Left ventricle myocardium inferior (tissue), 1 donor: ENCODE measurements at regions not wholly inside any gene's neighbourhood (a gene's known extent, or its start where the extent isn't known, plus 50 kb on each side); places are given as distances from the start of the nearest gene placed in this dataset.

ENCODE experiments used
- DNase-seq: peaks from one replicate; pipeline ENCODE4 v3.0.0-alpha.2; 2020
- H3K27ac ChIP-seq: fragments of 200-600 bp; replicated peaks from 2 replicates; pipeline ENCODE4 v1.8.0; 2021
- H3K27me3 ChIP-seq: fragments of 200-600 bp; 2 replicates; pipeline ENCODE4 v1.8.0; 2021; ENCODE audit warnings: low read depth
- H3K36me3 ChIP-seq: fragments of 200-600 bp; 2 replicates; pipeline ENCODE4 v1.8.0; 2021
- H3K4me1 ChIP-seq: fragments of 200-600 bp; 2 replicates; pipeline ENCODE4 v1.8.0; 2021
- H3K4me3 ChIP-seq: fragments of 200-600 bp; 2 replicates; pipeline ENCODE4 v1.8.0; 2021; ENCODE audit warnings: mild to moderate bottlenecking, moderate library complexity
- H3K9me3 ChIP-seq: fragments of 200-600 bp; replicated peaks from 2 replicates; pipeline ENCODE4 v1.8.0; 2021
- CTCF ChIP-seq: fragments of 200-600 bp; IDR thresholded peaks from 2 replicates; pipeline ENCODE4 v1.8.0; 2021; ENCODE audit warnings: antibody characterized with exemption, mild to moderate bottlenecking, borderline replicate concordance
- intact Hi-C: fragments of 100-400 bp; cut with micrococcal nuclease; formaldehyde crosslinking; loops from one replicate; pipeline ENCODE4 v1.11.0; 2022
- donor health status: DM: no; HTN: yes; CAD: no; lungs with severe emphysema.

DNA sequence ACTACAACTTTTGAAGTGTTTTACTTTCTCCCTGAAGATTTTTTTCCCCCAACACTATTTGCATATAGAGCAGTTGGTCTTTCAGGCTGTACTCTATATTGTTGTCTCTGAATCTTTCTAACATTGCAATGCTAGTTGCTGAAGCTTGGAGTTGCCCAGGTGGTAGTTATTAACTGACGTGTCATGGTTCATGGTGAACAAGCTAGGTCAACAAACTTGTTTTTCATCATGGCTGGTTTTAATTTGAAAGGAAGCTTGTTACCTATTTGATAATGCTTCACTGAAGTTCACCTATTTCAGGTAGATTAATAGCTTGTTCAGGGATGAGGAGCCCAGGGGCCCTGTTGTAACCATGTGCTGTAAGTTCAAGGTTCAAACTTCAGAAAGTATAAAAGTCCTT is 158.8 kb upstream of the ZEB2 start:
- Histone ChIP-seq H3K27ac (no peak overlapping the region), H3K4me1 (no peaks in the 10 kb centered on the region), H3K4me3 (no peak overlapping the region), H3K9me3 (no peaks in the 10 kb centered on the region), H3K36me3 (no peaks in the 10 kb centered on the region), H3K27me3 (no peaks in the 10 kb centered on the region)
- TF ChIP-seq CTCF = no peak
- no peak for DNase-seq
- intact Hi-C loops = no loop called here

DNA sequence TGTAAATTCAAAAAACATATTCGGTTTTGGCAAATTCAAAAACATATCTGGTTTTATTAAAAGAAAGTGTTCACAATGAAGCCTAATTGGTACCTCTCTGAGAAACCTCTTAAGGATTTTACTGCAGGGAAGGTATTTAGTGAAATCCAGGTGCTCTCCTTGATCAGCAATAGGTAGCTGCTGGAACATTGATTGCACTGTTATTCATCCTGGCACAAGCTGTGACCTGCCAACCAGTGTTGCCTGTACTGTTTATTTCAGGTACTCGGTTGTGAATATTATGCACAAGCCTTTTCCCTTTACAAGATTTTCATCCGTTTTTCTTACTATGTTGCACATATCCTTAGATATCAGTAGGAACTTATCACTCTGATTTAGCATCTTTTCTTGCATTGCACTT is 155.8 kb upstream of the ZEB2 start:
- H3K36me3 ChIP-seq = no peaks in the 10 kb centered on the region
- H3K4me1 ChIP-seq = no peaks in the 10 kb centered on the region
- TF ChIP-seq CTCF = no peak
- H3K4me3 ChIP-seq = no peak overlapping the region
- H3K27me3 ChIP-seq = no peaks in the 10 kb centered on the region
- no peak overlapping the region for H3K27ac ChIP-seq
- H3K9me3 ChIP-seq = no peaks in the 10 kb centered on the region
- no peak for DNase-seq
- intact Hi-C loops = no loop called here

DNA sequence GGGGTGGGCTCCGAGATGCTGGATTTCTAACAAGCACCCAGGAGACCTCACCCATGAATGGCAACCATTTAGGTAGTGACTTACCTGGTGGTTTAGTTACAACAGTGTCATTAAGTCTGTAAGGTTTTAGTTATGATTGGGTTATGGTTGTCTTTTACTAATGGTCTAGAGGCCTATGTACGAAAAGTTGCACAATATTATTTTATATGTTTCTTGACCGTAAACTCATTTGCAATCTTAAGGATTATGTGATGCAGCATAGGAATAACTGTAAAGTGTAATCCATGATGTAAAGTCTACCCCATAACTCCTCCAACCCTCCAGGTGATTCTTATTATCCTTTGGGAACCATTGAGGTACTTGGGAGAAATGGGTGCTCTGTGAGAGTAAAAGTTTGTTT is 155.4 kb upstream of the ZEB2 start:
- no peak for DNase-seq
- no peaks in the 10 kb centered on the region for H3K9me3 ChIP-seq
- H3K27ac ChIP-seq = no peak overlapping the region
- H3K4me3 ChIP-seq = no peak overlapping the region
- H3K4me1 ChIP-seq = no peaks in the 10 kb centered on the region
- TF ChIP-seq CTCF = no peak
- no peaks in the 10 kb centered on the region for H3K27me3 ChIP-seq
- no peaks in the 10 kb centered on the region for H3K36me3 ChIP-seq
- intact Hi-C loops = no loop called here

- no peak for TF ChIP-seq CTCF
- intact Hi-C loops = no loop called here
- no peak for DNase-seq
- no peak overlapping the region for H3K4me3 ChIP-seq
- H3K9me3 ChIP-seq = no peaks in the 10 kb centered on the region
- H3K27ac ChIP-seq = no peak overlapping the region
- H3K27me3 ChIP-seq = no peaks in the 10 kb centered on the region
- no peaks in the 10 kb centered on the region for H3K4me1 ChIP-seq
- no peaks in the 10 kb centered on the region for H3K36me3 ChIP-seq
These were observed 154.2 kb upstream of the ZEB2 start for GRCh38 chr2:144674071-144674470.

GRCh38 chr2:144673456-144673855 is 153.5 kb upstream of the ZEB2 start:
- Histone ChIP-seq H3K9me3 (no peaks in the 10 kb centered on the region), H3K4me1 (no peaks in the 10 kb centered on the region), H3K27ac (no peak overlapping the region), H3K27me3 (no peaks in the 10 kb centered on the region), H3K36me3 (no peaks in the 10 kb centered on the region), H3K4me3 (no peak overlapping the region)
- intact Hi-C loops = no loop called here
- TF ChIP-seq CTCF = no peak
- DNase-seq = no peak
